WTC11 (cell line): ENCODE measurements at regions not wholly inside any gene's neighbourhood (a gene's known extent, or its start where the extent isn't known, plus 50 kb on each side); places are given as distances from the start of the nearest gene placed in this dataset.

Experiments
- NFYB ChIP-seq: sonication (generic); formaldehyde crosslinking; conservative IDR thresholded peaks from 2 replicates; pipeline ENCODE4 v1.8.0; 2022; ENCODE audit warnings: low read depth, missing genetic modification reagents
- NR2C2 ChIP-seq: sonication (generic); formaldehyde crosslinking; IDR thresholded peaks from 2 replicates; pipeline ENCODE4 v1.8.0; 2022; ENCODE audit warnings: mild to moderate bottlenecking, missing genetic modification reagents
- USF2 ChIP-seq: sonication (generic); formaldehyde crosslinking; IDR thresholded peaks from 2 replicates; pipeline ENCODE4 v1.8.1; 2023; ENCODE audit warnings: mild to moderate bottlenecking, missing genetic modification reagents, moderate library complexity
- ZNF232 ChIP-seq: sonication (generic); formaldehyde crosslinking; IDR thresholded peaks from 2 replicates; pipeline ENCODE4 v1.8.0; 2022; ENCODE audit warnings: mild to moderate bottlenecking, missing genetic modification reagents

GRCh38 chr16:86353948-86354347 lies 156.4 kb upstream of the FOXF1 start:
- TF ChIP-seq NR2C2 (CRISPR knock-in tag) (no peak), NFYB (CRISPR knock-in tag) (no peak), USF2 (CRISPR knock-in tag) (no peak), ZNF232 (CRISPR knock-in tag) (no peak)
